GM06990 (cell line): ENCODE measurements at regions not wholly inside any gene's neighbourhood (a gene's known extent, or its start where the extent isn't known, plus 50 kb on each side); places are given as distances from the start of the nearest gene placed in this dataset.
"Not testable (repeated sequence)": the region's sequence is repeated elsewhere in the genome, so short reads cannot be mapped to it uniquely, and the experiment has no call there.

ENCODE experiments used
- DNase-seq: peaks from one replicate; pipeline ENCODE4 v3.0.0-alpha.2; 2011; ENCODE audit not compliant: insufficient read length; ENCODE audit errors: extremely low read depth
- H3K27me3 ChIP-seq: replicated peaks from 2 replicates; pipeline ENCODE4 v1.6.0; 2011; ENCODE audit warnings: low read length; ENCODE audit not compliant: control insufficient read depth, insufficient read depth
- H3K36me3 ChIP-seq: 2 replicates; pipeline ENCODE4 v1.5.1; 2011; ENCODE audit warnings: low read length; ENCODE audit not compliant: control insufficient read depth, insufficient read depth
- H3K4me3 ChIP-seq: replicated peaks from 2 replicates; pipeline ENCODE4 v1.5.1; 2011; ENCODE audit warnings: low read depth, mild to moderate bottlenecking, control low read depth, low read length
- CTCF ChIP-seq: IDR thresholded peaks from 2 replicates; pipeline ENCODE4 v1.5.1; 2011; ENCODE audit warnings: low read length, control low read depth, mild to moderate bottlenecking, inconsistent platforms; ENCODE audit not compliant: insufficient read depth, poor library complexity, severe bottlenecking

DNA sequence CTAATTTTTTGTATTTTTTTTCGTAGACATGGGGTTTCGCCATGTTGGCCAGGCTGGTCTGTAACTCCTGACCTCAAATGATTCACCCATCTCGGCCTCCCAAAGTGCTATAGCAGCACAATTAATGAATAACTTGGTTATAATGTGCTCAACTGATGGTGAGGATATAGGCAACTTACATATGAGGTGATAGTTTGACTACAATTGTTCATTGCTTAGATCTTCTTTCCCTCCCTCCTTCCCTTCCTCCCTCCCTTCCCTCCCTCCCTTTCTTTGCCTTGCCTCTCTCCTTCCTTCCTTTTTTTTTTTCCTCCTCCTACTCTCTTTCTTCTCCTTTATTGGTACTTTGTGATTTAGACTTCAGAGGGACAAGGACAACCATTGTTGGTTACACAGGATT, 151.2 kb downstream of the RNF144B start:
- no peaks in the 10 kb centered on the region for H3K36me3 ChIP-seq
- H3K27me3 ChIP-seq, result no peaks in the 10 kb centered on the region
- no peak overlapping the region for H3K4me3 ChIP-seq
- no peak for DNase-seq
- no peak for TF ChIP-seq CTCF

DNA sequence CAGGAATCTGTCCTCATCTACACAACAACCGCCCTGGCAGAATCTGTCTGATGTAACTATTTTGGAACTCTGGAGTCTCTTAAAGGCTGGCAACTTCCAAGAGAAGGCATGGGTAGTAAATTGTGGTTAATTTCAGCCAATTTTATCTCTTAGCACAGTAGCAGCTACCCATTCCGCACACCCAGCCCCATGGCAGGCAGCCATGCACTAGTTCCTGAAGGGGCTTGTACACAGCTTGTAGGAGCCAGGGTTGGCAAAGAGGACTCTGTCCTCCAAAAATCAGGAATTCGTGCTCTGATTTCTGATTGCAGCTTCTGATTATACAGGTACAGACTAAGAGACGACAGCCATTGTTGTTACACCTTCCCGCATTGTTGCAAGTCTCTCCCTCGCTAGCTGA, 155.9 kb downstream of the RNF144B start:
- no peak for DNase-seq
- no peak overlapping the region for H3K4me3 ChIP-seq
- no peaks in the 10 kb centered on the region for H3K27me3 ChIP-seq
- no peak for TF ChIP-seq CTCF
- H3K36me3 ChIP-seq, result no peaks in the 10 kb centered on the region

DNA sequence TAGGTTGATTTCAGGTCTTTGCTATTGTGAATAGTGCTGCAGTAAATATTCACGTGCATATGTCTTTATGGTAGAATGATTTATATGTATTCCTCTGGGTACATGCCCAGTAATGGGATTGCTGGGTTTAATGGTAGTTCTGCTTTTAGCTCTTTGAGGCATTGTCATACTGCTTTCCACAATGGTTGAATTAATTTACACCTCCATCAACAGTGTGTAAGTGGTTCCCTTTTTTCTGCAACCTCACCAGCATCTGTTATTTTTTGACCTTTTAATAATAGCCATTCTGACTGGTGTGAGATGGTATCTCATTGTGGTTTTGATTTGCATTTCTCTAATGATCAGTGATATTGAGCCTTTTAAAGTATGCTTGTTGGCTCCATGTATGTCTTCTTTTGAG, 158.0 kb downstream of the RNF144B start:
- H3K36me3 ChIP-seq, H3K4me3 ChIP-seq, H3K27me3 ChIP-seq, DNase-seq: not testable (repeated sequence)

DNA sequence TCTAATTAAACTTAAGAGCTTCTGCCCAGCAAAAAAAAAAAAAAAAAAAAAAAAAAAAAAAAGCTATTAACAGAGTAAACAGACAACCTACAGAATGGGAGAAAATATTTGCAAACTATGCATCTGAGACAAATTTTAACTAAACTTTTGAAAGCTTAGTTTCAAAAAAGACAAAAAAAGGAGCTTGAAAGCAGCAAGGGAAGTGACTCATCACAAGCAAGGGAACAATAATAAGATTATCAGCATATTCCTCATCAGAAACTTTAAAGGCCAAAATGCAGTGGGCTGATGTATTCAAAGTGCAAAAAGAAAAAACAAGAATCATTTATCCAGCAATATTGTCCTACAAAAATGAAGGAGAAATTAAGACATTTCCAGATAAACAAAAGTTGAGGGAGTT, 158.6 kb downstream of the RNF144B start:
- no peaks in the 10 kb centered on the region for H3K27me3 ChIP-seq
- no peak for DNase-seq
- H3K36me3 ChIP-seq, result no peaks in the 10 kb centered on the region
- no peak overlapping the region for H3K4me3 ChIP-seq
- TF ChIP-seq CTCF, result no peak

- no peak for DNase-seq
- Histone ChIP-seq H3K36me3 (no peaks in the 10 kb centered on the region), H3K27me3 (no peaks in the 10 kb centered on the region), H3K4me3 (no peak overlapping the region)
- no peak for TF ChIP-seq CTCF
Measured at GRCh38 chr6:18550119-18550518, 163.0 kb downstream of the RNF144B start.

- Histone ChIP-seq H3K4me3 (no peak overlapping the region), H3K27me3 (no peaks in the 10 kb centered on the region), H3K36me3 (no peaks in the 10 kb centered on the region)
- no peak for TF ChIP-seq CTCF
- no peak for DNase-seq
Measured at GRCh38 chr6:18551228-18551627, 164.1 kb downstream of the RNF144B start.

DNA sequence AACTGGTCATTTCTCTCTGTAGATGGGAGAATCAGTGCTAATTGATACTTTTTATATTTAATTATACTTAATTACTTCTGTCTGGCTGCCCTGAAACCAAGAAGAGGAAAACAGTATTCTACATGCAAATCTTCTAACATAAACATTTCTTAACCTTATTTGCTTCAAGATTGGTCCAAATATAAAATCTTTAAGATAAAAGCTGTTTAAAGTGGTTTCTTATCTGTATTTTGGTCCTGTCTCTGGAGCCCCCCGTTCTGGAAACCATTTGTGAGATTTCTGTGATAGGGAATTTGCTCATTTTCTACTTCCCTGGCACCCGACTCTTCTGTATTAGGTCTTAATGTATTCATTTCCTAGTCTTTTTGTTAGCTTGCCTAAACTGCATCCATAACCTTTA, 168.6 kb downstream of the RNF144B start:
- DNase-seq, result no peak
- Histone ChIP-seq H3K36me3 (no peaks in the 10 kb centered on the region), H3K27me3 (no peaks in the 10 kb centered on the region), H3K4me3 (no peak overlapping the region)
- TF ChIP-seq CTCF, result no peak
